Esophagus squamous epithelium (tissue), 4 donors: ENCODE measurements at regions not wholly inside any gene's neighbourhood (a gene's known extent, or its start where the extent isn't known, plus 50 kb on each side); places are given as distances from the start of the nearest gene placed in this dataset.

Experiments
- POLR2A ChIP-seq, 4 donors: fragments of 450-650 bp; IDR thresholded peaks; one replicate each; pipeline ENCODE4 v1.6.1; 2017; ENCODE audit warnings: antibody characterized with exemption in 4 of 4, mild to moderate bottlenecking in 4 of 4, moderate library complexity in 3 of 4
- TF ChIP-seq, protein P1 (sequence below), 6 experiments: fragments of 450-650 bp in 4 of 6; fragments of 200-600 bp in 2 of 6; sonication (generic) in 2 of 6; IDR thresholded peaks; one replicate each; pipeline ENCODE4 v1.5.1; 2016 to 2019; ENCODE audit warnings: antibody characterized with exemption in 6 of 6, mild to moderate bottlenecking in 4 of 6, moderate library complexity in 4 of 6

DNA sequence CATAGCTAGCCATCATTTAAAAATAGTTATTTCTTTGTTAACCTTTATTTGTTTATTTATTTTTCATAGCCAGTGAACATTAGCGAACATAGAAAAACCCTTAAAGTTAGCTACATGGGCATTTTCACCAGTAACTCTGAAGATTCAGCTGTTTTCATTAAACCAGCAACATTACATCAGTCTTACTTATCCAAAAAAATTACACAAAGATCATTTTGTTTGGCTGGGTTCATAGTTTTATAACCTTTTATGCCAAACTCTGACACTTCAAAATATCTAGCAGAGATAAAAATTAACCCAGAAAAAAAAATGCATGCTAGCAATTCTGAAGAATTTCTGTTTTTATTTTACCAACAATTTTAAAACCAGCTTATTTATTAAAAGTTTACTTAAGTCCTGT is 784.1 kb downstream of the PCDH18 start:
- TF ChIP-seq, protein P1, sequence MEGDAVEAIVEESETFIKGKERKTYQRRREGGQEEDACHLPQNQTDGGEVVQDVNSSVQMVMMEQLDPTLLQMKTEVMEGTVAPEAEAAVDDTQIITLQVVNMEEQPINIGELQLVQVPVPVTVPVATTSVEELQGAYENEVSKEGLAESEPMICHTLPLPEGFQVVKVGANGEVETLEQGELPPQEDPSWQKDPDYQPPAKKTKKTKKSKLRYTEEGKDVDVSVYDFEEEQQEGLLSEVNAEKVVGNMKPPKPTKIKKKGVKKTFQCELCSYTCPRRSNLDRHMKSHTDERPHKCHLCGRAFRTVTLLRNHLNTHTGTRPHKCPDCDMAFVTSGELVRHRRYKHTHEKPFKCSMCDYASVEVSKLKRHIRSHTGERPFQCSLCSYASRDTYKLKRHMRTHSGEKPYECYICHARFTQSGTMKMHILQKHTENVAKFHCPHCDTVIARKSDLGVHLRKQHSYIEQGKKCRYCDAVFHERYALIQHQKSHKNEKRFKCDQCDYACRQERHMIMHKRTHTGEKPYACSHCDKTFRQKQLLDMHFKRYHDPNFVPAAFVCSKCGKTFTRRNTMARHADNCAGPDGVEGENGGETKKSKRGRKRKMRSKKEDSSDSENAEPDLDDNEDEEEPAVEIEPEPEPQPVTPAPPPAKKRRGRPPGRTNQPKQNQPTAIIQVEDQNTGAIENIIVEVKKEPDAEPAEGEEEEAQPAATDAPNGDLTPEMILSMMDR (IDR thresholded peaks at IDR 0.05), result no peak
- no peak for TF ChIP-seq POLR2A (IDR thresholded peaks at IDR 0.05)
